ENCODE measurements at regions not wholly inside any gene's neighbourhood (a gene's known extent, or its start where the extent isn't known, plus 50 kb on each side); places are given as distances from the start of the nearest gene placed in this dataset.

DNA sequence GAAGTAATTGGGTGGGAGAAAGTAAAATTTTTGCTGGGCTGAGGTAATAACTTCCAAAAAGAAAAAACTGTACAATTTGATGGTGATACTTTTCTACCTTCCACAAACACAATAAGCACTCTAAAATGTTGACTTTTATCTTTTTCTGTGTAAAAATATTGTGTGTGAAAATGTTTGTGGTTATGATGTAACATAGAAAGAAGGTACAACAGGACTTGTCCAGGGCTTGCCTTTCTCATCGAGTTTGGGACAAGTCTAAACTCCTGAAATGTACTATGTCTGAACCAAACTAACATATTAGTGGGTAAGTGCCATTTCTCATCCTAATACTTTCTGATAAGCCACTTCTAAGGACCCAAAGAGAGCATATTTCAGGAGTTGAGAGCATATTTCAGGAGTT, 174.2 kb upstream of the PDGFD start:
- DNase-seq (ENCODE audit: low spot score) = no peak

DNA sequence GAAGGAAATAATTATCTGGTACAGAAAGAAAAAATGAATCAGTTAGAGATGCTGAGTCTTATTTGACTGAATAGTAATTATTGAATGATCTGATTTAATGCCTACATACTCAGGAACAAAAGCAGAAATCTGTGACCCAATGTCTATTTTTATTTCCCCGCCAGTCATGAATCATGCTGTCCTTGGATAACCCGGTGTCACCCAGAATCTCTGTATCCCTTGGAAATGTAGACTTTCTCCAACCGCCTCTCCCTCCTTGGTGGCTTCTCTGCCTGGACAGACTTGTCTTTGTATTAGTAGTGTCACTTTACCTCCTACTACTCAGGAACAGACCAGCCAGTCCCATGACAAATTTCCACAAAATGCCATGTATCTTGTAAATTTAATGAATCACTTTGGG, 173.3 kb upstream of the PDGFD start:
- no peak for DNase-seq (ENCODE audit: low spot score)

DNA sequence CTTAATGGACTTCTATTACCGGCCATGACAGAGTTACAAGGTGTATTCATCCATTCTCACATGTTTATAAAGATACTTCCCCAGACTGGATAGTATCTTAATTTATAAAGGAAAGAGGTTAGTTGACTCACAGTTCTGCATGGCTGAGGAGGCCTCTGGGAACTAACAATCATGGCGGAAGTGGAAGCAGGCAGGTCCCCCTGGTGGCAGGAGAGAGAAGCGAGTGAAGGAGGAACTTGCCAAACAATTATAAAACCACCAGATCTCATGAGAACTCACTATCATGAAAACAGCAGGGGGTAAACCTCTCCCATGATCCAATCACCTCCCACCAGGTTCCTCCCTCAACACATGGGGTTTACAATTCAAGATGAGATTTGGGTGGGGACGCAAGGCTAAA, 170.0 kb upstream of the PDGFD start:
- no peak for DNase-seq (ENCODE audit: low spot score)

DNA sequence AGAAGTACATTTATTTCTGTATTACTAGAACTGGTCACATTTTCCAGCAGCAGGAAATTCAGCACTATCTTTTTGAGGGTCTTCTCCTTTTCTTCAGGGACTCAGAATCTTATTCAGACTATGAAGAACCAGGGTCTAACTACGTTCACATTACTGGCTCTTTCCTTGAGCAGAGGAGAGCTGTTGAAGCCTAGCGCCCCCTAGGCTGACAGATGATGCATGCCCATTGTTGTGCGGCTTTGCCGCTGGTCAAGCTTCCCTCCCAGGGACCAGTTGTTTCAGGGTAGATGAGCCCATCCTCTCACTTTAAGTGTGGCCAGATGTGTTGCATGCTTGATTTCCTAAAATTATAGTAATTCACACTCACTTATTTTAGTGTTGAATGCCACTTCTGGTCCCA, 168.2 kb upstream of the PDGFD start:
- no peak for DNase-seq (ENCODE audit: low spot score)

DNA sequence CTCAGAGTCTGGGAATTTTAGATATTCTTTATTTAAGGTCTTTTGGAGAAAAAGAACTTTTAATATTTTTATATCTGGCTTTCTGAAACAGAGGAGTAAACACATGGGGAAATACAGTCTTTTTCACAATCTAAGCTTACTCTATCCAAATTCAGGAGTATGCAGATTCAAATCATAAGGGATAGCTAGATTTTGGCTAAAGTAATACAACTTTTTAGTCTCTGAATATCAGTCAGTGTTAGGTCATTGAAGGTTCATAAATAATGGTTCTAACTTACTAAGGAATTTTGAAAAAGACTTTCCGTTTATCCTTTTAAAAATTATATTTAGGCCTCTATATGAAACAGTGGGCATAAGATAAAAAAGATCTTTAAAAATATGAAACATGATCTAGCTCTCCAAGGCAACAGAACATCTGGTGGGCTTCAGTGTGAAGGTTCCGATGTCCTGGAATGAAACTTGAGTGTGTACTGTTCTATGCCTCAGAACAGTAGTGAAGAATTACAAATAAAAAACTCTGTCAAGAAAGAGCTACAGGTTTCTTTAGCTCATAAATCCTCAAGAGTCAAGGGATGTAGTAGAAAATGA, 165.2 kb upstream of the PDGFD start:
- no peak for DNase-seq (ENCODE audit: low spot score)

DNA sequence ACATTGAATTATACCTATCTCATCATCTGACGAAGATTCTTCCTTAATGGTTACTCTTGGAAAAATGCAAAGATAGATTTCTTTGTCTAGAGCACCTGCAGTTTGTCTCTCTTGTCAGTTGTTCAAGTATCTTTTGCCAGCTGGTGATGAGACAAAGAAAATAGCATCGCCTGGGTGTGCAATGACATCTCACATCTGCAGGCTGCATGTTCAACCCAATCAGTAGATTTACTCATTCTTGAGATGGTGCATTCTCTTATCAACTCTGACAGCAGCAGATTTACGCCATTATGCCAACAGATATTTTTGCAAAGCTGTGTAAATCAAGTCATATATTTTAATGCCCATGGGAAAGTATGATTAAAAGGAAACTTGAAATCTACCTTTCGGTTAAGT, 164.6 kb upstream of the PDGFD start:
- no peak for DNase-seq (ENCODE audit: low spot score)

DNA sequence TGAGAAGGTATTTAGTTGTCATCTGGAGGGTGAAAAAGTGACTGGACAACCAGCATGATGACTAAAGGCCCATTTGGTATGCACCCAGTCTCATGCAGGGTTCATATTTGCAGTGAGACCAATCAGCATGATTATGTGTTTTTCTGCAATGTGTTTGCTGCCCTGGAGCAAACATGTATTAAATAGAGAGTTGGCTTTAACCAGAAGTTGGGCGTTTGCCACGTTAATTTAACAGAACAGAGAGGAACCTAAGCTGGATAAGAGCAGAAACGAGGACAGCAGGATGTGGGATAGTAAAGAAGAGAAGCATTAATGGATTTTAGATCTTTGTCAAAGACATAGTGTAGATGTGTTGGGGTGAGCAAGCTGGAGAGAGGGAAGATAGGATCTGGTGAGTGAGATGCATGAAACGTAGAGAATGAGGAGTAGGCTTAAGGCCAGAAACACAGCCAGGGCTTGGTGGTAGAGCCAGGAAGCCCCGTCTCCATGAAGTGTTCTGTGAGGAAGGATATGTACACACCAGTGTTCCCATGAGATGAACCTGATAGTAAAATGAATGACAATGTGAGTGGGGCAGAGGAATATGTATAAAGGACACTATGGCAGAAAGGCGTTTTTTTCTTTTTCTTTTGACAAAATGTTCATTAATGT, 164.0 kb upstream of the PDGFD start:
- DNase-seq (ENCODE audit: low spot score) = no peak

DNA sequence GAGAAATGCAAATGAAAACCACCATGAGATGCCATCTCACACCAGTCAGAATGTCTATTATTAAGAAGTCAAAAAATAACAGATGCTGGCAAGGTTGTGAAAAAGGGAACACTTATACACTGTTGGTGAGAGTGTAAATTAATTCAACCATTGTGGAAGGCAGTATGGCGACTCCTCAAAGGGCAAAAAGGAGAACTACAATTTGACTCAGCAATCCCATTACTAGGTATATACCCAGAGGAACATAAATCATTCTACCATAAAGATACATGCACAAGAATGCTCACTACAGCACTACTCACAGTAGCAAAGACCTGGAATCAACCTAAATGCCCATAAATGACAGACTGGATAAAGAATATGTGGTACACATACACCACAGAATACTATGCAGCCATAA, 161.1 kb upstream of the PDGFD start:
- no peak for DNase-seq (ENCODE audit: low spot score)

DNA sequence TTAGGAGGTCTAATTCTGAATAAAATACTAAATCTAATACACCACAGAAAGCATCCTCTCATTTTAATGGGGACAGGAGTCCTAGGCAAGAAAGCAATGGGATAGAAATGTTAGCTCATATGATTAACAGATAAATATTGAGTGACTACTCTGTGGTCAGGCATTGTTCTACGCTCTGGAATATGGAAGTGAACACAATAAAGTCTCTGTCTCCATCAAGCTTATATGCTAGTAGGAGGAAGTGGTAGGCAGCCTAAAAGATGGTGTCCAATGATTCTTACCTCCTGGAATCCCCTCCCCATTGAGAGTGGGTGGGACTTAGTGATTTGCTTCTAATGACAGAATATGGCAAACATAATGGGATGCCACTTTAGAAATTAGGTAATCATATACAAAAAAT, 160.3 kb upstream of the PDGFD start:
- DNase-seq (ENCODE audit: low spot score) = no peak

DNA sequence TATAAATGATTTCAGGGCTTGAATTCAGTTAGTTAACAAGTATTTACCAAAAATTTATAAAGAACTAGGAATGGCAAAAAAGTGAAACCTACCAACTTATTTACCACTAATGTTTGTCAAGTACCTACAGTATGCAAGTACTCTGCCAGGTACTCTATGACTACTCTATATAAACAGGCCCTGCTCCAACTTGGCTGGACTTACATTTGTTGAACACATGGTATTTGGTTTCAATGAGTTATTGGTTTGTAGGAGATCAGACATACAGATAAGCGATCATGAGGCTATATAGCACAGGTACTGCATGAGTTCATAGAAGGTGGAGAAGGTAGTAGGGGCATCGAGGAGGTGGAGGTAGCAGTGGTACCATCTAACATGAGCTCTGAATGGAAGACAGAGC, 159.9 kb upstream of the PDGFD start:
- DNase-seq (ENCODE audit: low spot score) = no peak

DNA sequence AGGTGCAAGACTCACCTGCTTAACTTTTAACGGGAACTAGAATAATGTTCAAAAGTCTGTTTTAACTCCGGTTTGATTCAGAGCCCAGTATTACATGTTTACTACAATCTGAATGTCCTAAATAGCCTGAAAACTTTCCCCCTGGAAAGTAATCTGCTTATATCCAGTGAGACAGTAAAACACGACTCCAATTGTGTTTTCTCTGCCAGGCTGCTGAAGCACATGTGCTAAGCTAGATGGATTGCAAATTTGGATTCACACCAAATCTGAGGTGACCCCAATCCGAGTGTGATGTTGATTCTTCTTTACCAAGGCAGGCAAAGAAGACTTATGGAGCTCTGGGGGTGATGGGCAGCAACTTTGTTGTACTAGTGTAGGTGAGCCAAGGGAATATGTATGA, 158.7 kb upstream of the PDGFD start:
- DNase-seq (ENCODE audit: low spot score) = no peak

DNA sequence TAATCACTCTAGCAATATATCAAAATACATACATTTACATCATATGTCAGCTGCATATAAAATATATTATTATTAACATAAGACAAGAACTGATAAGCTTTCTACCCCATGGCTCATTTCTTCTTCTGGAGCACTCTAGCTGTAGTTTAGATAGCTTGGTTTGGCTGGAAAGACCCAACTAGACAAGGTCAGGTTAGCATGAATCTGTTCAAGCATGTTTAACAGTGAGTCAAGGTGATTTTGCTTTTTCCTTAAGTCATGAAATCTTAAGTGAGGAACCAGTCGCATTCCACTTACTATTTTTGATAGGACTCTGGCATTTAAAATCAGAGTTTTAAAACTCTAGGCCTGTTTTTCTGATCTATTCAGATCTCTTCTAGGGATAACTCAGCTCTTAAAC, 157.0 kb upstream of the PDGFD start:
- DNase-seq (ENCODE audit: low spot score) = no peak

DNA sequence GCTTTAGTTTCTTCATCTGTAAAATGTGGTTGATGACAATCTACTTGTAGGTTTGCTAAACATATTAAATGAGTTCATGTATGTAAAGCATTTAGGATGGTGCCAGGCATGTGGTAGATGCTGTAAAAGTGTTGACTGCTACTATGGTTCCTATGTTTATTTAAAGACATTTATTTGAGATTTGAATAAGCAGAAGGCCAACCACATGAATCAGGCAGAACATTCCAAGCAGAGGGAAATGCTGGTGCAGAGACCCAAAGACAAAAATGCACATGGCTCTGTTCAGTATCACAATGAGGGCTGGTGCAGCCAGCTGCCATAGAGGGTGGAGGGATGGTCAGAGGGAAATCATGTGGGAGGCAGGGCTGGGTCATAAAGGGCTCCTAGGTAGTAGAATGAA, 156.2 kb upstream of the PDGFD start:
- DNase-seq (ENCODE audit: low spot score) = peak; percentile 2

DNA sequence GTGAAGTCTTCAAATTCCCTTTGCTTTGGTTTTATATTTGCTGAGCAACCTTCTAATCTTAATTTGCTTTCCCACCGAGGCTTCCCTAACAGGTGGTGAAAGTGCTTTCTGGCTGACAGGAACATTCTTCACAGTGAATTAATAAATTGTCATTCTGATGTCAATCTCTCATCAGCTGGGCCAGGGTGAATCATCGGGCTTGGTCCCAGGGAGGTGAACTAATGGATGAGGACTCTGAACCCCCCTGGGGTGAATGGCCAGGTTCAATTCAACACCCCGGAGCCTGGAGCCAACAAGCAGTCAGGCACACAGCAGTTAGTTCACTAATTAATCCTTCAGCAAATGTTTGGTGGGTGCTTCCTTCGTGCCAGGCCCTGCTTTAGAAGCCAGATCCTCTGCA, 155.4 kb upstream of the PDGFD start:
- no peak for DNase-seq (ENCODE audit: low spot score)

DNA sequence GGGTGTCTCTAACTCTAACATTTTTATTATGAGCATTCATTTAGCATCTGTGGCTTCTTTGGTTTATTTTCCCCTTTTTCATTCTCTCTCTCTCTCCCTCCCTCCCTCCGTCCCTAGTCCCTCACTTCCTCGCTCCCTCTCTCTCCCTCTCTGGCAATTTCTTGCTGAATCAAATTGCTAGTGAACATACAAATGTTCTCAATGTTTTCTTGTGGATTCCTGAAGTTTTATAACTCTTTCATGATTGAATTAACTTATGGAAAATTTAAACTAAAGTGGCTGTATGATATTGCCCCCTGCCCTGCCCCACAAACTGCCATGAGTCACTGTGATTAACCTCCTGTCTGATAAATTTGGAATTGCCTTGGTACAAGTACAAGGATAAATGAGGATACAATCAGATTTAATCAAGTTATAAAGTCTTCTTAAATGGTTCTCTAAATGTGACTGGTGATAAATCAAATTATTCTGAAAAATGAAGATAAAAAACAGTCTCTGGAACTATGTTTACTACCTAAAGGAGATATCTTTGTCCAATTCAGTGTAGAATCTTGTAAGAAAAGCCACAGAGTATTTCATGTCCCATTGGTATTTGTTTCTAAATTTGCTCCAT, 143.0 kb upstream of the PDGFD start:
- no peak for DNase-seq (ENCODE audit: low spot score)

DNA sequence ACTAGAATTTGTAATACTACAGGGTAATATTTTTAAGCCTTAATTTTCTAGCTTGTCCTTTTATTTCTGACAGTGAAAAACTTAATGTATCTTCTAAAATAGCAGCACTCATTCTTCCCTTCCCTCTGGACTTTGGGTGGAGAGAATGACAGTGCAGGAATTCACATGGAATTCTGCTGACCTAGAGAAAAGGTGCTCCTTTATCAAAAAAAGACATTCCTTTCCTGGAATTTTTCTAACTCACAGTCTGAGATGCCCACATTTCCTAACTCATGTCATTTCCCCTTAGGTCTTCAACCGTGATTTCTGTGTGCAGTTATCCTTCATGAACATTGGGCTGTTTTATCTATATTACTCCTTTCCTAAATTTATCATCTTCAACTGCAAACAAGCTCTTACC, 137.8 kb upstream of the PDGFD start:
- DNase-seq (ENCODE audit: low spot score) = no peak

DNA sequence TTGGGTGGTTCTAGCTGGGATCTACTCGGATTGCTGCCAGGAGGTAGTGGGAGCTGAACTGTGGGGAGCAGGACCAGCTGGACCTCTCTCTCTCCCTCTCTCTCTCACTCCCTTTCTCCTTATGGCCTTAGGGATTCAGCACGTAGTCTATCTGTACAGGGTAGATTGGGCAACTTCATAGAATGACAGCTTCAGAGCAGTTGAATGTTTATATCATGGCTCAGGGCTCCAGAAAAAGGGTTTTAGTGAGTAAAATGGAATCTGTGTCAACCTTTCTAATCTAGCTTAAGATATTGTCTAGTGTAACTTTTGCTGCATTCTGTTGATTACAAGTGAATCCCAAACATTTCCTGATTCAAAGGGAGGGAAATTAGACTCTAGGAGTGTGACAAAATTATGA, 127.7 kb upstream of the PDGFD start:
- no peak for DNase-seq (ENCODE audit: low spot score)

DNA sequence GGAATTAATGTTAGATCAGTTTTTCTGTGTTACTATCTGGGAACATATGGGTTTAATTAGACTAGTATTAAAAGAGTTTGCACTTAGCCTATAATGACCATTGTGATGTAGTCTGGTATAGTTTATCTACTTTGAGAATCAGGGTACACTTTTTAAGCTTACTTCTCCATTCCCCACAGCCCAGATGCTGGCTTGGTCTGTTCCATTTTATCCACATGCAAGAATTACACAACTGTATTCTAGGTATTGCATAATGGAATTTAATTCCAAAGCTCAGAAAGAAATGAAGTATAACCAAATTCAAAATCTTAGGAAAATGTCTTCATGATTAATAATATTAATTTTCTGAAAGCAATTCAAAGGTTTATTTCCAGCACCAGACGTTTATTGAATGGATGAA, 122.2 kb upstream of the PDGFD start:
- DNase-seq (ENCODE audit: low spot score) = no peak

DNA sequence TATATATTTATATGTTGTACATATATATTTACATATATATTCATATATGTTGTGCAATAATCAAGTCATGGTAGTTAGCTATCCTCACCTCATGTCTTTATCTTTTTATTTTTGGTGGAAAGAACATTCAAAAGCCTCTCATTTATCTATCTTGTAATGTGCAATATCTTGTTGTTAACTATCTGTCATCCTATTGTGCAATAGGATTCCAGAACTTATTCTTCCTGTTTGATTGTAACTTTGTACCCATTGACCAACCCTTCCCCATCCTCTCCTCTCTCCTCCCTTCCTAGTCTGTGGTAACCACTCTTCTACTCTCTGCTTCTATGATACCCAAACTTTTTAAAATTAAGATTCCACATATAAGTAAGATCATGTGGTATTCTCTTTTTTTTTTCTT, 115.6 kb upstream of the PDGFD start:
- no peak for DNase-seq (ENCODE audit: low spot score)

DNA sequence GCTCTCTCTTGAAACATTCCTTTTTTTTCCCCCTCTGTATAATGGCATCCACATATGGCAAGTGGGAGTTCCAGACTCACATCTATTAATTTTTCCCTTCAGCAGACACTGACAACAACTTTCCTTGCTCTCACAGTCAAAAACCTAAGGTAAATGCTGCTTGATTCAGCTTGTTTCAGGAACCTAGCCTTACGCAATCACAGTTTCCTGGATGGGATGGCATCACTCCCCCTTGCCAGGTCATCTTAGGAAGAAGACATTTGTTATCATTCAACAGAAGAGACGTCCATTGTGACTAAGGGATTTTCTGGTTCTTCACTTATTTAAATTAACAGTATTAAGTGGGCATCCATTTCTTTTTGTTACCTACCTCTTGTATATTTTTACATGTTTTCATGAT, 112.0 kb upstream of the PDGFD start:
- no peak for DNase-seq (ENCODE audit: low spot score)

DNA sequence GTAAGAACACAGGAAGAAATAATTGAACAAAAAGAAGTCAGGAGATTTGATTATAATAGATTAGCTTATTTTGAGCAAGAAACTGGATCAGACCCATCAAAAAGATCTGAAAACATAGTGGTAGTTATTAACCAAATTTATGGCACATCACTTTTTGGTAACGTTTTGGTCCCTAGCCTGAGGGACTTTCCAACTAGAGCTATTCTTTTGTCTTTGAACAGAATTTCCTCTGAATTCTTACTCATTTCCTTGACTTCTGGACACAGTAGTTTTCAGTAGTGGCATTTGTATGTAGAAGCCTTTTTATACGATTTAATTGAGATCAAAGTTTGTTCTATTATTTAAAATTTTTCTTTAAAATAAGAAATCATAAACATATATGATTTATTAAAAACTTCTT, 96.5 kb upstream of the PDGFD start:
- DNase-seq (ENCODE audit: low spot score) = no peak

DNA sequence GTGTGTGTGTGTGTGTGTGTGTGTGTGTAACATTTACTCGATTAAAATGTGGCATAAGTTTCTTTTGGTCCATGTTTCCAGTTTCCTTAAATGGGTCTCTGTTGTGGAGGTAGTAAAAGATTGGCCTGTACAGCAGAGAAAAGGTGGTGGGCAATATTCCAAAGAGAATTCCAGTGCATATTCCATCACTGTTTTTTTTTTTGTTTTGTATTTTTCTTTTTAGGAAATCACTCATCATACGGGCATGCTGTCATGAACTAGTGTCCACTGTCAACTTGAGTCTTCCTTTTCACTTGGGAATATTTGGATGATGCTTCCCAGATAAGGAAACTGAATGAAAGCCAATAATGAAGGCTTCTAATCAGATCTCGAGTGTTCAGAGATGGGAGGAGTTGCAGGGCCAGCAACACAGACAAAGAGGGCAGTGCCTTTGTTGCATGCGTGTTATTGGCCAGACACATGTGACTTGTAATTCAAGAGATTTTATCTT, 95.2 kb upstream of the PDGFD start:
- no peak for DNase-seq (ENCODE audit: low spot score)

DNA sequence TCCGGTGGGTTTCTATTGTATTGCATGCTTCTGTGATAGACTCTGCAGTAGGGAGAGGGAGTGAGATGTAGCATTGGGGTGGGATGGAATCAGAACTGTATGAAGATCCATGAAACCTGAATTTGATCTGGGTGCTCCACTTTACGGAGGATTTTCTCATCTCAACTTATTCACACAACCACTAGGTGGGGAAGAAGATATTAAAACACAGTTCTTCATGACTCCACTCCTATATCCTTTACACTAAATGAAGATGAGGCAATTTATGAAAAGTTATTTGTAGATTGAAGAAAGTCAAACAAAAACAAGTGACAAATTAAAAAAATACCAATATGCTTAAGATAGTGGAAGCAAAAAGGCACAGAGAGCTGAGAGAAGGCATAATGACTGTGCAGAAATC, 92.6 kb upstream of the PDGFD start:
- DNase-seq (ENCODE audit: low spot score) = no peak

DNA sequence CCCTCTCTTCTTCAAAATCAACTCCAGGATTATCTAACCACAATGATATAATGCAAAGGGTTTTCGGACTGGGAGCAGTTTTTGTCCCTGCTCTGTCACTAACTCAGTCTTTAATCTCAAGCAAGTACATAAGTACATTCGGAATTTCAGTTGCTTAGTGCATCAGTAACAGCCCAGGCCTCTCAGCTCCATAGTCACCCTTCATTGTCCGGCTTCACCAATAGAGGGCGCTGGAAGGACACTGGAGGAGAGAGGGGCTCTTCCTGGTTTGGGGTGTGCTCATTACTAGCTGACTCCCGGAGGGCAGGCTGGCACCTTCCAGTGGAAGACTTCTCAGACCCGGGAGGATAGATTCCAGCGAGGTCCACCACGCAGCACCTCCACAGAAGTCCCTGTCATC, 90.4 kb upstream of the PDGFD start:
- DNase-seq (ENCODE audit: low spot score) = peak; percentile 3
